ENCODE measurements at regions not wholly inside any gene's neighbourhood (a gene's known extent, or its start where the extent isn't known, plus 50 kb on each side); places are given as distances from the start of the nearest gene placed in this dataset.

DNA sequence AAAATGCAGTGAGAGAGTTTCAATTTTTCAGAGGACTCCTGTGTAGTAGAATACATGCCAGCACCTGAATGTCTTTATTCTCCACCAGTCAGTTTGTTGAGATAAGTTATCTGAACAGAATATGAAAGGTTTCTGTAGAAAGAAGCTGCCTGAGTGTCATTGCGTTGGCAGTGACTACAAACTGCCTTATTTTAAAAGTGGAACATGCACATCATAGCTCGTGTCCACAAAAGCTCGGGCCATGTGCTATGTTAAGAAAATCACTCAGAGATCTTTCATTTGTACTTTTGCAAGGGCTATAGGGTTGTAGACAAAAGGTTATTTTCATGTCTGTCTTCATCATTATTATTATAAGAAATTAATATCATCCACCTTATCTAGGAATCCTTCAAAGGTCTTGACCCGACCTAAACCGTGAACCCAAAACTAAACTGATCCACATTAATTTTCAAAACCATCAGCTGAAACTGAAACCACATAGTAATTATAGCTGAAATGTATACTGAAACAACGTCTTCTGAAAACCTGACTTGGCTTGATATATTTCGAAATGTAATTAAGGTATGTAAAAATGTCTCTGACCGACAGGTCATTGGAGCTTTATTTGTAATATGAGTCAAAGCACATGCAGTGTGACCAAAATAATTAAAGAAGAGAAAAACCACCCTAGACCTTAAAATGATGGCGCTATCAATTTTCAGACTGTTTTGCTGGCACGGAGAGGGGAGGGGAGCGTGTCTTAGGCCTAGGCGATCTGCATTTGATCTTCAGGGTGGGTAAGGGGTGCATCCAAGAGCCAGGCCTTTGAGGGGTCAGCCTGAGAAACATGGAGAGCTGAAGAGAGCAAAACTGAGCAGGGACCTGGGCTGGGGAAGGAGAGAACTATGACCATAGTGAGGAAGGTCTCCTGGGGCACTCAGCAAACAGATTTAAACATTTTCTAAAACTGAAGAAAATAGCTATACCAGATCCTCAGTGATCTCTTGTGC, 232.1 kb downstream of the SOX11 start:
- TF ChIP-seq EZH2 (IDR thresholded peaks at IDR 0.05): no peak
- TF ChIP-seq, protein P1, sequence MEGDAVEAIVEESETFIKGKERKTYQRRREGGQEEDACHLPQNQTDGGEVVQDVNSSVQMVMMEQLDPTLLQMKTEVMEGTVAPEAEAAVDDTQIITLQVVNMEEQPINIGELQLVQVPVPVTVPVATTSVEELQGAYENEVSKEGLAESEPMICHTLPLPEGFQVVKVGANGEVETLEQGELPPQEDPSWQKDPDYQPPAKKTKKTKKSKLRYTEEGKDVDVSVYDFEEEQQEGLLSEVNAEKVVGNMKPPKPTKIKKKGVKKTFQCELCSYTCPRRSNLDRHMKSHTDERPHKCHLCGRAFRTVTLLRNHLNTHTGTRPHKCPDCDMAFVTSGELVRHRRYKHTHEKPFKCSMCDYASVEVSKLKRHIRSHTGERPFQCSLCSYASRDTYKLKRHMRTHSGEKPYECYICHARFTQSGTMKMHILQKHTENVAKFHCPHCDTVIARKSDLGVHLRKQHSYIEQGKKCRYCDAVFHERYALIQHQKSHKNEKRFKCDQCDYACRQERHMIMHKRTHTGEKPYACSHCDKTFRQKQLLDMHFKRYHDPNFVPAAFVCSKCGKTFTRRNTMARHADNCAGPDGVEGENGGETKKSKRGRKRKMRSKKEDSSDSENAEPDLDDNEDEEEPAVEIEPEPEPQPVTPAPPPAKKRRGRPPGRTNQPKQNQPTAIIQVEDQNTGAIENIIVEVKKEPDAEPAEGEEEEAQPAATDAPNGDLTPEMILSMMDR (IDR thresholded peaks at IDR 0.05 in 2 of 3, conservative IDR thresholded peaks at IDR 0.05 in 1 of 3; ENCODE audit: borderline replicate concordance in 1 of 3, insufficient read depth in 1 of 3, low read depth in 2 of 3, low read length in 2 of 3): no peak

Measured in HCT116 (cell line).